ENCODE measurements at regions not wholly inside any gene's neighbourhood (a gene's known extent, or its start where the extent isn't known, plus 50 kb on each side); places are given as distances from the start of the nearest gene placed in this dataset.
A peak's percentile ranks its signal among the peaks of the same experiment; 100 is the strongest.

- no peaks in the 10 kb centered on the region for H4K20me1 ChIP-seq (ENCODE audit: insufficient read depth, low read length)
- no peak overlapping the region for H3K4me2 ChIP-seq (ENCODE audit: low read length)
- TF ChIP-seq CTCF (IDR thresholded peaks at IDR 0.05; ENCODE audit: insufficient read depth, low read depth, low read length) (peak; percentile 65), EZH2 (IDR thresholded peaks at IDR 0.05; ENCODE audit: insufficient read depth, low read length) (no peak)
- H3K9me3 Mint-ChIP-seq (ENCODE audit: unreplicated experiment) = peaks cover 22% of the 10 kb centered on the region
- H3K27me3 ChIP-seq (ENCODE audit: insufficient read depth, low read length) = no peaks in the 10 kb centered on the region
- no peaks in the 10 kb centered on the region for H3K27me3 Mint-ChIP-seq (ENCODE audit: low read depth, unreplicated experiment)
- no peaks in the 10 kb centered on the region for H3K36me3 ChIP-seq (ENCODE audit: insufficient read depth, low read length)
- peaks cover 6% of the 10 kb centered on the region for H3K9me3 ChIP-seq (ENCODE audit: insufficient read depth, low read depth, low read length)
- no peaks in the 10 kb centered on the region for H3K79me2 ChIP-seq (ENCODE audit: insufficient read depth, low read length)
- no peak overlapping the region for H3K4me3 ChIP-seq (ENCODE audit: insufficient read depth, low read depth, low read length)
- no peak overlapping the region for H2AFZ ChIP-seq (ENCODE audit: low read depth, low read length)
- H3K27ac Mint-ChIP-seq (ENCODE audit: unreplicated experiment) = no peak overlapping the region
- no peak for FAIRE-seq
- peaks cover 15% of the 10 kb centered on the region for H3K4me1 ChIP-seq (ENCODE audit: insufficient read depth, low read length)
- peaks cover 6% of the 10 kb centered on the region for H3K36me3 Mint-ChIP-seq (ENCODE audit: low read depth, unreplicated experiment)
- no peak overlapping the region for H3K27ac ChIP-seq (ENCODE audit: low read depth, low read length)
- DNase-seq (ENCODE audit: low read depth) = peak; percentile 41
- peaks cover 19% of the 10 kb centered on the region for H3K4me1 Mint-ChIP-seq (ENCODE audit: low read depth, unreplicated experiment)
- H3K4me3 Mint-ChIP-seq (ENCODE audit: unreplicated experiment) = no peak overlapping the region
- no peak overlapping the region for H3K9ac ChIP-seq (ENCODE audit: low read length)
Observed at GRCh38 chr1:222171005-222171404, 376.9 kb downstream of the HHIPL2 start.

- H3K9me3 Mint-ChIP-seq (ENCODE audit: unreplicated experiment) = peaks cover 16% of the 10 kb centered on the region
- Histone ChIP-seq H3K4me1 (ENCODE audit: insufficient read depth, low read length) (peaks cover 15% of the 10 kb centered on the region), H3K79me2 (ENCODE audit: insufficient read depth, low read length) (no peaks in the 10 kb centered on the region), H3K4me2 (ENCODE audit: low read length) (no peak overlapping the region), H3K27me3 (ENCODE audit: insufficient read depth, low read length) (no peaks in the 10 kb centered on the region), H3K4me3 (ENCODE audit: insufficient read depth, low read depth, low read length) (no peak overlapping the region), H3K9ac (ENCODE audit: low read length) (no peak overlapping the region), H3K27ac (ENCODE audit: low read depth, low read length) (no peak overlapping the region), H4K20me1 (ENCODE audit: insufficient read depth, low read length) (no peaks in the 10 kb centered on the region), H2AFZ (ENCODE audit: low read depth, low read length) (no peak overlapping the region), H3K36me3 (ENCODE audit: insufficient read depth, low read length) (no peaks in the 10 kb centered on the region), H3K9me3 (ENCODE audit: insufficient read depth, low read depth, low read length) (peaks cover 6% of the 10 kb centered on the region)
- TF ChIP-seq EZH2 (IDR thresholded peaks at IDR 0.05; ENCODE audit: insufficient read depth, low read length) (no peak), CTCF (IDR thresholded peaks at IDR 0.05; ENCODE audit: insufficient read depth, low read depth, low read length) (no peak)
- H3K4me1 Mint-ChIP-seq (ENCODE audit: low read depth, unreplicated experiment) = peaks cover 19% of the 10 kb centered on the region
- H3K27ac Mint-ChIP-seq (ENCODE audit: unreplicated experiment) = no peak overlapping the region
- no peaks in the 10 kb centered on the region for H3K27me3 Mint-ChIP-seq (ENCODE audit: low read depth, unreplicated experiment)
- H3K4me3 Mint-ChIP-seq (ENCODE audit: unreplicated experiment) = no peak overlapping the region
- no peak for FAIRE-seq
- DNase-seq (ENCODE audit: low read depth) = peak; percentile 25
- H3K36me3 Mint-ChIP-seq (ENCODE audit: low read depth, unreplicated experiment) = peaks cover 6% of the 10 kb centered on the region
Observed at GRCh38 chr1:222168621-222169020, 379.3 kb downstream of the HHIPL2 start.

GRCh38 chr1:222167896-222168295 is 380.0 kb downstream of the HHIPL2 start:
- no peak overlapping the region for H3K4me3 Mint-ChIP-seq (ENCODE audit: unreplicated experiment)
- FAIRE-seq = no peak

More at GRCh38 chr1:222167896-222168295, 380.0 kb downstream of the HHIPL2 start:
- Histone ChIP-seq H3K36me3 (ENCODE audit: insufficient read depth, low read length) (no peaks in the 10 kb centered on the region), H2AFZ (ENCODE audit: low read depth, low read length) (no peak overlapping the region), H3K27ac (ENCODE audit: low read depth, low read length) (peak overlapping the region; percentile 51), H3K9ac (ENCODE audit: low read length) (no peak overlapping the region), H3K4me1 (ENCODE audit: insufficient read depth, low read length) (peaks cover 15% of the 10 kb centered on the region), H3K9me3 (ENCODE audit: insufficient read depth, low read depth, low read length) (peaks cover 6% of the 10 kb centered on the region), H3K27me3 (ENCODE audit: insufficient read depth, low read length) (no peaks in the 10 kb centered on the region), H3K4me2 (ENCODE audit: low read length) (peak overlapping the region; percentile 47), H3K4me3 (ENCODE audit: insufficient read depth, low read depth, low read length) (no peak overlapping the region), H4K20me1 (ENCODE audit: insufficient read depth, low read length) (no peaks in the 10 kb centered on the region), H3K79me2 (ENCODE audit: insufficient read depth, low read length) (no peaks in the 10 kb centered on the region)
- DNase-seq (ENCODE audit: low read depth) = no peak
- Mint-ChIP-seq H3K36me3 (ENCODE audit: low read depth, unreplicated experiment) (peaks cover 6% of the 10 kb centered on the region), H3K27ac (ENCODE audit: unreplicated experiment) (peak overlapping the region; percentile 4), H3K27me3 (ENCODE audit: low read depth, unreplicated experiment) (no peaks in the 10 kb centered on the region), H3K9me3 (ENCODE audit: unreplicated experiment) (peaks cover 13% of the 10 kb centered on the region), H3K4me1 (ENCODE audit: low read depth, unreplicated experiment) (peaks cover 19% of the 10 kb centered on the region)
- no peak for TF ChIP-seq EZH2 (IDR thresholded peaks at IDR 0.05; ENCODE audit: insufficient read depth, low read length)
- no peak for TF ChIP-seq CTCF (IDR thresholded peaks at IDR 0.05; ENCODE audit: insufficient read depth, low read depth, low read length)
